PC-3 (cell line): ENCODE measurements at regions not wholly inside any gene's neighbourhood (a gene's known extent, or its start where the extent isn't known, plus 50 kb on each side); places are given as distances from the start of the nearest gene placed in this dataset.

Experiments
- EZH2 ChIP-seq: fragments of 300-600 bp; sonication (generic); IDR thresholded peaks from one replicate; pipeline ENCODE4 v1.6.1; 2017; ENCODE audit warnings: antibody characterized with exemption, mild to moderate bottlenecking, low read length; ENCODE audit not compliant: unreplicated experiment
- EZH2phosphoT487 ChIP-seq: fragments of 300-600 bp; sonication (generic); IDR thresholded peaks from 2 replicates; pipeline ENCODE4 v1.6.1; 2018; ENCODE audit warnings: mild to moderate bottlenecking, antibody characterized with exemption, low read length, borderline replicate concordance
- TF ChIP-seq, protein P1 (sequence below): fragments of 300-600 bp; sonication (generic); conservative IDR thresholded peaks from 2 replicates; pipeline ENCODE4 v1.5.1; 2017; ENCODE audit warnings: antibody characterized with exemption, low read depth, mild to moderate bottlenecking, low read length

DNA sequence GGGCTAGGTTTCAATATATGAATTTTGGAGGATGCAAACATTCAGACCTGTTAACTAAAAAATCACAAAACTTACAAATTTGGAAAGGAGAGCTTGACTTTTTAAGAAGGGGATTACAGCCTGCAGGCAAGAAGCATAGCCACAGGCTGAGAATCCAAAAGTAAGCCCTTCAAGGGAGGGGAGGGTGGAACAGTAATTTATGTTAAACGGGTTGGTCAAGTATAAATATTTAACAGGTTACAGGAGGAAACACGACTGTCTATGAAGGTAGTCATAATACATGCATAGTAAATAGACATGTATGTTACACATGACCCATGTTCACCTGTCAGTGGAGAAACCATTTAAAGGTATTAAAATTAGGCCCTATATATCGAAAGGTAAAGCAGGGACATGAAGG is 261.1 kb upstream of the RGS18 start:
- TF ChIP-seq EZH2 (no peak), EZH2phosphoT487 (no peak)
- TF ChIP-seq, protein P1, sequence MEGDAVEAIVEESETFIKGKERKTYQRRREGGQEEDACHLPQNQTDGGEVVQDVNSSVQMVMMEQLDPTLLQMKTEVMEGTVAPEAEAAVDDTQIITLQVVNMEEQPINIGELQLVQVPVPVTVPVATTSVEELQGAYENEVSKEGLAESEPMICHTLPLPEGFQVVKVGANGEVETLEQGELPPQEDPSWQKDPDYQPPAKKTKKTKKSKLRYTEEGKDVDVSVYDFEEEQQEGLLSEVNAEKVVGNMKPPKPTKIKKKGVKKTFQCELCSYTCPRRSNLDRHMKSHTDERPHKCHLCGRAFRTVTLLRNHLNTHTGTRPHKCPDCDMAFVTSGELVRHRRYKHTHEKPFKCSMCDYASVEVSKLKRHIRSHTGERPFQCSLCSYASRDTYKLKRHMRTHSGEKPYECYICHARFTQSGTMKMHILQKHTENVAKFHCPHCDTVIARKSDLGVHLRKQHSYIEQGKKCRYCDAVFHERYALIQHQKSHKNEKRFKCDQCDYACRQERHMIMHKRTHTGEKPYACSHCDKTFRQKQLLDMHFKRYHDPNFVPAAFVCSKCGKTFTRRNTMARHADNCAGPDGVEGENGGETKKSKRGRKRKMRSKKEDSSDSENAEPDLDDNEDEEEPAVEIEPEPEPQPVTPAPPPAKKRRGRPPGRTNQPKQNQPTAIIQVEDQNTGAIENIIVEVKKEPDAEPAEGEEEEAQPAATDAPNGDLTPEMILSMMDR: no peak
